Colon (tissue), 2 donors: ENCODE measurements at regions not wholly inside any gene's neighbourhood (a gene's known extent, or its start where the extent isn't known, plus 50 kb on each side); places are given as distances from the start of the nearest gene placed in this dataset.
A peak's percentile ranks its signal among the peaks of the same experiment; 100 is the strongest.
"Not testable (repeated sequence)": the region's sequence is repeated elsewhere in the genome, so short reads cannot be mapped to it uniquely, and the experiment has no call there.

Experiments used
- FAIRE-seq: peaks from 2 replicates; lab custom pipeline; 2012; peaks lifted over from hg19 to GRCh38; lab: Jason Lieb, UNC
- donor health status: control.
- donor health status: control.

GRCh38 chr5:120088836-120089235 is 375.3 kb upstream of the PRR16 start:
- no peak for FAIRE-seq

- no peak for FAIRE-seq
These were observed 372.6 kb upstream of the PRR16 start for GRCh38 chr5:120091376-120091948.

- no peak for FAIRE-seq
These were observed 371.5 kb upstream of the PRR16 start for GRCh38 chr5:120092649-120093048.

GRCh38 chr5:120093178-120093577 is 370.9 kb upstream of the PRR16 start:
- no peak for FAIRE-seq

GRCh38 chr5:120096413-120096812 is 367.7 kb upstream of the PRR16 start:
- FAIRE-seq = no peak

- FAIRE-seq = no peak
These were observed 365.7 kb upstream of the PRR16 start for GRCh38 chr5:120098426-120098825.

GRCh38 chr5:120098902-120099535 is 365.1 kb upstream of the PRR16 start:
- no peak for FAIRE-seq

- FAIRE-seq = peak; percentile 41
These were observed 362.3 kb upstream of the PRR16 start for GRCh38 chr5:120101771-120102170.

- FAIRE-seq = no peak
These were observed 360.6 kb upstream of the PRR16 start for GRCh38 chr5:120103495-120103894.

GRCh38 chr5:120106912-120107525 is 357.1 kb upstream of the PRR16 start:
- FAIRE-seq = no peak

GRCh38 chr5:120108586-120109248 is 355.4 kb upstream of the PRR16 start:
- FAIRE-seq = no peak

GRCh38 chr5:120122703-120123102 is 341.4 kb upstream of the PRR16 start:
- FAIRE-seq = no peak

- no peak for FAIRE-seq
These were observed 340.1 kb upstream of the PRR16 start for GRCh38 chr5:120124031-120124430.

GRCh38 chr5:120124961-120125360 is 339.1 kb upstream of the PRR16 start:
- FAIRE-seq = no peak

GRCh38 chr5:120132347-120132746 is 331.8 kb upstream of the PRR16 start:
- not testable (repeated sequence) for FAIRE-seq

GRCh38 chr5:120134944-120135343 is 329.2 kb upstream of the PRR16 start:
- no peak for FAIRE-seq

GRCh38 chr5:120137582-120137981 is 326.5 kb upstream of the PRR16 start:
- FAIRE-seq = no peak

GRCh38 chr5:120139039-120139438 is 325.1 kb upstream of the PRR16 start:
- peak; percentile 21 for FAIRE-seq

GRCh38 chr5:120140501-120140900 is 323.6 kb upstream of the PRR16 start:
- no peak for FAIRE-seq

GRCh38 chr5:120141076-120141475 is 323.0 kb upstream of the PRR16 start:
- FAIRE-seq = no peak

- FAIRE-seq = no peak
These were observed 317.3 kb upstream of the PRR16 start for GRCh38 chr5:120146787-120147186.

- FAIRE-seq = not testable (repeated sequence)
These were observed 316.2 kb upstream of the PRR16 start for GRCh38 chr5:120147911-120148310.

GRCh38 chr5:120150770-120151169 is 313.3 kb upstream of the PRR16 start:
- no peak for FAIRE-seq
